ENCODE measurements at regions not wholly inside any gene's neighbourhood (a gene's known extent, or its start where the extent isn't known, plus 50 kb on each side); places are given as distances from the start of the nearest gene placed in this dataset.

DNA sequence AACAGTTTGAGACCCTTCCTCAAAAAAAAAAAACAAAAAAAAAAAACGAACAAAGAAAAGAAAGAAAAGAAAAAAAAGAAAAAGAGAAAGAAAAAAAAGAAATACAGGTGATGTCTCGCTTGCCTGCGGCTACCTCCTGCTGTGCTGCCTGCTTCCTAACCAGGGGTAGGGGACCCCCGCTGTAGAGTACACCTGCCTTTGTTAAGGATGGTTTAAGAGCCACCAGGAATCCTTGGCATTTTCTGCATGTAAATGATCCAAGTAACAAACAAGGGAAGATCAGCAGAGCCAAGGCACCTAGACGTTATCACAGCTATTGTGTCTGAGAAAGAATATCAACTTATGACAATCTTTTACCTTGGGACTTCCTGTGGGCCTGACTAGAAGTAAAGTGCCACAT, 856.8 kb upstream of the GCFC2 start (continued):
- TF ChIP-seq, protein P1, sequence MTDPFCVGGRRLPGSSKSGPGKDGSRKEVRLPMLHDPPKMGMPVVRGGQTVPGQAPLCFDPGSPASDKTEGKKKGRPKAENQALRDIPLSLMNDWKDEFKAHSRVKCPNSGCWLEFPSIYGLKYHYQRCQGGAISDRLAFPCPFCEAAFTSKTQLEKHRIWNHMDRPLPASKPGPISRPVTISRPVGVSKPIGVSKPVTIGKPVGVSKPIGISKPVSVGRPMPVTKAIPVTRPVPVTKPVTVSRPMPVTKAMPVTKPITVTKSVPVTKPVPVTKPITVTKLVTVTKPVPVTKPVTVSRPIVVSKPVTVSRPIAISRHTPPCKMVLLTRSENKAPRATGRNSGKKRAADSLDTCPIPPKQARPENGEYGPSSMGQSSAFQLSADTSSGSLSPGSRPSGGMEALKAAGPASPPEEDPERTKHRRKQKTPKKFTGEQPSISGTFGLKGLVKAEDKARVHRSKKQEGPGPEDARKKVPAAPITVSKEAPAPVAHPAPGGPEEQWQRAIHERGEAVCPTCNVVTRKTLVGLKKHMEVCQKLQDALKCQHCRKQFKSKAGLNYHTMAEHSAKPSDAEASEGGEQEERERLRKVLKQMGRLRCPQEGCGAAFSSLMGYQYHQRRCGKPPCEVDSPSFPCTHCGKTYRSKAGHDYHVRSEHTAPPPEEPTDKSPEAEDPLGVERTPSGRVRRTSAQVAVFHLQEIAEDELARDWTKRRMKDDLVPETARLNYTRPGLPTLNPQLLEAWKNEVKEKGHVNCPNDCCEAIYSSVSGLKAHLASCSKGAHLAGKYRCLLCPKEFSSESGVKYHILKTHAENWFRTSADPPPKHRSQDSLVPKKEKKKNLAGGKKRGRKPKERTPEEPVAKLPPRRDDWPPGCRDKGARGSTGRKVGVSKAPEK (CRISPR knock-in tag; IDR thresholded peaks at IDR 0.05; ENCODE audit: borderline replicate concordance), result no peak

DNA sequence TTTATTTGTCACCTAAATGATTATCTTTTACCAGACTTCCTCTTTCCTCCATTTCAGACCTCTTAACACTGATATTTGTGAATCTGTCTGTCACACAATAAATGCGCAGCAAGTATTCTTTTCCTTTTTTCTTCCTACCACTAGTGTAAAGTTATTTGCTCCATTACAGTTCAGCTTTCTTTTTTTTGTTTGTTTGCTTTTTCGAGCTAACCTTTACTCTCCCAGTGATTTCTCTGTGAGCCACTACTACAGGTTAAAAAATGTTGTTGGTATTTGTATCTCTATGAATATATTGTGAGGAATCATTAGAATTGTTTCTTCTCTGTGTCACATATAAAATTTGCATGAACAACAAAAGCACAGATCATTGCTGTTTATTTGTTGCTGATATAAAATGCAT, 854.0 kb upstream of the GCFC2 start:
- TF ChIP-seq SOX6 (IDR thresholded peaks at IDR 0.05), result no peak
- no peak for TF ChIP-seq SOX6 (CRISPR knock-in tag; IDR thresholded peaks at IDR 0.05)
- no peak for TF ChIP-seq MEIS2 (CRISPR knock-in tag; IDR thresholded peaks at IDR 0.05)
- no peak for TF ChIP-seq ZNF678 (CRISPR knock-in tag; IDR thresholded peaks at IDR 0.05)
- no peak for TF ChIP-seq NFRKB (IDR thresholded peaks at IDR 0.05)
- TF ChIP-seq, protein P2, sequence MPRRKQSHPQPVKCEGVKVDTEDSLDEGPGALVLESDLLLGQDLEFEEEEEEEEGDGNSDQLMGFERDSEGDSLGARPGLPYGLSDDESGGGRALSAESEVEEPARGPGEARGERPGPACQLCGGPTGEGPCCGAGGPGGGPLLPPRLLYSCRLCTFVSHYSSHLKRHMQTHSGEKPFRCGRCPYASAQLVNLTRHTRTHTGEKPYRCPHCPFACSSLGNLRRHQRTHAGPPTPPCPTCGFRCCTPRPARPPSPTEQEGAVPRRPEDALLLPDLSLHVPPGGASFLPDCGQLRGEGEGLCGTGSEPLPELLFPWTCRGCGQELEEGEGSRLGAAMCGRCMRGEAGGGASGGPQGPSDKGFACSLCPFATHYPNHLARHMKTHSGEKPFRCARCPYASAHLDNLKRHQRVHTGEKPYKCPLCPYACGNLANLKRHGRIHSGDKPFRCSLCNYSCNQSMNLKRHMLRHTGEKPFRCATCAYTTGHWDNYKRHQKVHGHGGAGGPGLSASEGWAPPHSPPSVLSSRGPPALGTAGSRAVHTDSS (CRISPR knock-in tag; conservative IDR thresholded peaks at IDR 0.05), result no peak
- TF ChIP-seq NR2F2 (IDR thresholded peaks at IDR 0.05; ENCODE audit: borderline replicate concordance, low read depth), result no peak
- no peak for TF ChIP-seq TBX3 (IDR thresholded peaks at IDR 0.05; ENCODE audit: borderline replicate concordance)
- no peak for TF ChIP-seq RAD51 (IDR thresholded peaks at IDR 0.05; ENCODE audit: borderline replicate concordance)
- TF ChIP-seq, protein P3, sequence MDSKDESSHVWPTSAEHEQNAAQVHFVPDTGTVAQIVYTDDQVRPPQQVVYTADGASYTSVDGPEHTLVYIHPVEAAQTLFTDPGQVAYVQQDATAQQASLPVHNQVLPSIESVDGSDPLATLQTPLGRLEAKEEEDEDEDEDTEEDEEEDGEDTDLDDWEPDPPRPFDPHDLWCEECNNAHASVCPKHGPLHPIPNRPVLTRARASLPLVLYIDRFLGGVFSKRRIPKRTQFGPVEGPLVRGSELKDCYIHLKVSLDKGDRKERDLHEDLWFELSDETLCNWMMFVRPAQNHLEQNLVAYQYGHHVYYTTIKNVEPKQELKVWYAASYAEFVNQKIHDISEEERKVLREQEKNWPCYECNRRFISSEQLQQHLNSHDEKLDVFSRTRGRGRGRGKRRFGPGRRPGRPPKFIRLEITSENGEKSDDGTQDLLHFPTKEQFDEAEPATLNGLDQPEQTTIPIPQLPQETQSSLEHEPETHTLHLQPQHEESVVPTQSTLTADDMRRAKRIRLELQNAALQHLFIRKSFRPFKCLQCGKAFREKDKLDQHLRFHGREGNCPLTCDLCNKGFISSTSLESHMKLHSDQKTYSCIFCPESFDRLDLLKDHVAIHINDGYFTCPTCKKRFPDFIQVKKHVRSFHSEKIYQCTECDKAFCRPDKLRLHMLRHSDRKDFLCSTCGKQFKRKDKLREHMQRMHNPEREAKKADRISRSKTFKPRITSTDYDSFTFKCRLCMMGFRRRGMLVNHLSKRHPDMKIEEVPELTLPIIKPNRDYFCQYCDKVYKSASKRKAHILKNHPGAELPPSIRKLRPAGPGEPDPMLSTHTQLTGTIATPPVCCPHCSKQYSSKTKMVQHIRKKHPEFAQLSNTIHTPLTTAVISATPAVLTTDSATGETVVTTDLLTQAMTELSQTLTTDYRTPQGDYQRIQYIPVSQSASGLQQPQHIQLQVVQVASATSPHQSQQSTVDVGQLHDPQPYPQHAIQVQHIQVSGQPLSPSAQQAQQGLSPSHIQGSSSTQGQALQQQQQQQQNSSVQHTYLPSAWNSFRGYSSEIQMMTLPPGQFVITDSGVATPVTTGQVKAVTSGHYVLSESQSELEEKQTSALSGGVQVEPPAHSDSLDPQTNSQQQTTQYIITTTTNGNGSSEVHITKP (CRISPR knock-in tag; IDR thresholded peaks at IDR 0.05; ENCODE audit: low read depth), result no peak
- TF ChIP-seq NFATC3 (CRISPR knock-in tag; IDR thresholded peaks at IDR 0.05), result no peak
- H3K27ac ChIP-seq (ENCODE audit: extremely low read length, insufficient read depth, low read length), result no peak overlapping the region

More for the DNA sequence above, 854.0 kb upstream of the GCFC2 start:
- H3K79me2 ChIP-seq (ENCODE audit: insufficient read depth, low read length), result no peaks in the 10 kb centered on the region
- intact Hi-C loops (cut with micrococcal nuclease; ENCODE audit: unreplicated experiment), result no loop called here
- no peak overlapping the region for H3K9ac ChIP-seq (ENCODE audit: insufficient read depth, low read depth, low read length)
- H3K4me3 ChIP-seq (replicated peaks in 1 of 3; ENCODE audit: insufficient read depth in 1 of 3, low read depth in 2 of 3, low read length in 3 of 3), result no peak overlapping the region
- ChIA-PET POLR2A (no interaction called here), CTCF (ENCODE audit: low intra/inter-chr PET ratio, low total read pairs) (no interaction called here)
- ATAC-seq (no peak), DNase-seq (ENCODE audit: low spot score) (no peak), FAIRE-seq (no peak)
- in situ Hi-C loops (cut with HindIII; ENCODE audit: extremely low pct_ligation_motif_present, low pct_unique_long_range_greater_than_20kb), result no loop called here
- no TSS peak for BruUV-seq (replicated peaks)
- no peak overlapping the region for H2AFZ ChIP-seq (ENCODE audit: low read length)
- no peaks in the 10 kb centered on the region for H3K27me3 ChIP-seq (ENCODE audit: control insufficient read depth in 1 of 2, insufficient read depth in 2 of 2, low read length in 2 of 2)
- 30% methylated on average over 2 of the region's 2 CpGs for WGBS (ENCODE audit: low lambda C conversion rate)
- no peaks in the 10 kb centered on the region for H4K20me1 ChIP-seq (ENCODE audit: insufficient read depth, low read length)
- no peaks in the 10 kb centered on the region for H3K4me1 ChIP-seq (ENCODE audit: insufficient read depth, low read length)
- no peaks in the 10 kb centered on the region for H3K36me3 ChIP-seq (replicated peaks in 1 of 2; ENCODE audit: control insufficient read depth in 1 of 2, insufficient read depth in 2 of 2, low read length in 2 of 2)
- no peak overlapping the region for H3K4me2 ChIP-seq (ENCODE audit: low read depth, low read length)
- H3K9me3 ChIP-seq (ENCODE audit: low read length), result no peaks in the 10 kb centered on the region
